ENCODE measurements at regions not wholly inside any gene's neighbourhood (a gene's known extent, or its start where the extent isn't known, plus 50 kb on each side); places are given as distances from the start of the nearest gene placed in this dataset.

DNA sequence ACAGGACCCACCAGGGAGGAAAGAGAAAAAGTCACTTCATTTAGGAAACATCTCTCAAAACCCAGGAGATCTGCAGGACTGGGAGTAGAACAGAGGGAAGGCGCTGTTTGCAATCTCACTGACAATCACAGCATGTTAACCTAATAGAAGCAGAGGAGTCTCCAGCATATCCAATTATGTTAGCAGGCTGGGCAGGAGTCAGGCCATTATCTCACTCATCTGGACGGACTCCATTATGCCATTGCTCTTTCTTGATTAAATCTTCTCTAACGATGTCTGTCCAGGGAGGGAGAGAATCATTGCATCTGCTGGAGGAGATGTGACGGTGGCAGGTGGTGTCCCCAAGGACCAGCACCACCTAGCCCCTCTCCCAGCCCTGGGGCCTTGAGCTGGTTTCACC, 203.8 kb upstream of the SFSWAP start:
- H3K36me3 ChIP-seq (ENCODE audit: insufficient read depth, low read length, poor library complexity, severe bottlenecking), result no peaks in the 10 kb centered on the region
- H3K27me3 ChIP-seq (replicated peaks; ENCODE audit: insufficient read depth, low read depth, low read length, poor library complexity), result no peaks in the 10 kb centered on the region
- BruUV-seq (replicated peaks), result no TSS peak
- ChIA-PET CTCF (no interaction called here), POLR2A (ENCODE audit: low non-redundant PET) (no interaction called here)
- H3K27ac ChIP-seq (ENCODE audit: low read depth, low read length, poor library complexity, severe bottlenecking), result no peak overlapping the region
- no peaks in the 10 kb centered on the region for H3K9me3 ChIP-seq (ENCODE audit: low read depth, low read length, poor library complexity, severe bottlenecking)
- H3K4me3 ChIP-seq (ENCODE audit: low read depth, low read length, poor library complexity, severe bottlenecking), result no peak overlapping the region
- no peak for TF ChIP-seq EZH2 (IDR thresholded peaks at IDR 0.05; ENCODE audit: borderline replicate concordance, low read depth, low read length, poor library complexity, severe bottlenecking)
- TF ChIP-seq, protein P1, sequence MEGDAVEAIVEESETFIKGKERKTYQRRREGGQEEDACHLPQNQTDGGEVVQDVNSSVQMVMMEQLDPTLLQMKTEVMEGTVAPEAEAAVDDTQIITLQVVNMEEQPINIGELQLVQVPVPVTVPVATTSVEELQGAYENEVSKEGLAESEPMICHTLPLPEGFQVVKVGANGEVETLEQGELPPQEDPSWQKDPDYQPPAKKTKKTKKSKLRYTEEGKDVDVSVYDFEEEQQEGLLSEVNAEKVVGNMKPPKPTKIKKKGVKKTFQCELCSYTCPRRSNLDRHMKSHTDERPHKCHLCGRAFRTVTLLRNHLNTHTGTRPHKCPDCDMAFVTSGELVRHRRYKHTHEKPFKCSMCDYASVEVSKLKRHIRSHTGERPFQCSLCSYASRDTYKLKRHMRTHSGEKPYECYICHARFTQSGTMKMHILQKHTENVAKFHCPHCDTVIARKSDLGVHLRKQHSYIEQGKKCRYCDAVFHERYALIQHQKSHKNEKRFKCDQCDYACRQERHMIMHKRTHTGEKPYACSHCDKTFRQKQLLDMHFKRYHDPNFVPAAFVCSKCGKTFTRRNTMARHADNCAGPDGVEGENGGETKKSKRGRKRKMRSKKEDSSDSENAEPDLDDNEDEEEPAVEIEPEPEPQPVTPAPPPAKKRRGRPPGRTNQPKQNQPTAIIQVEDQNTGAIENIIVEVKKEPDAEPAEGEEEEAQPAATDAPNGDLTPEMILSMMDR (conservative IDR thresholded peaks at IDR 0.05; ENCODE audit: low read depth, low read length), result no peak
- DNase-seq (ENCODE audit: low spot score), result no peak
- intact Hi-C loops (cut with micrococcal nuclease; ENCODE audit: unreplicated experiment), result no loop called here
- H3K4me1 ChIP-seq (ENCODE audit: insufficient read depth, low read length, poor library complexity, severe bottlenecking), result peaks cover 19% of the 10 kb centered on the region

DNA sequence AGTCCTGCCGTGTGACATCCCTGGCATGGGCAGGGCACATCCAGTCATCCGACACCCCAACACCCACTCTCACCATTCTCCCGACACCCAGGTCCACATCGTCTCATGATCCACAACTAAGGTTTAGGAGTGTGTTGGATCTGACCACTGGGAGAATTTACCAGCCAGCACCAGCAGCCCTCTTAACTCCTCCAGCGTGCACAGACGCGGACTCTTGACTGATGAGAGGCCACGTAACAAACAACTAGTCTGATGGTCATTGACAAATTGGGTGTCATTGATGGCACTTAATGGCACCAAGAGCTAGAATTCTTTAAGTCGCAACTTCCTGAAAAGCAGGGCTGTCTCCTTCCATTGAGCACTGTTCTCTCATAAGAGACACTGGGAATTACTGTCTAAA, 203.0 kb upstream of the SFSWAP start:
- no TSS peak for BruUV-seq (replicated peaks)
- POLR2A ChIA-PET (ENCODE audit: low non-redundant PET), result no interaction called here

DNA sequence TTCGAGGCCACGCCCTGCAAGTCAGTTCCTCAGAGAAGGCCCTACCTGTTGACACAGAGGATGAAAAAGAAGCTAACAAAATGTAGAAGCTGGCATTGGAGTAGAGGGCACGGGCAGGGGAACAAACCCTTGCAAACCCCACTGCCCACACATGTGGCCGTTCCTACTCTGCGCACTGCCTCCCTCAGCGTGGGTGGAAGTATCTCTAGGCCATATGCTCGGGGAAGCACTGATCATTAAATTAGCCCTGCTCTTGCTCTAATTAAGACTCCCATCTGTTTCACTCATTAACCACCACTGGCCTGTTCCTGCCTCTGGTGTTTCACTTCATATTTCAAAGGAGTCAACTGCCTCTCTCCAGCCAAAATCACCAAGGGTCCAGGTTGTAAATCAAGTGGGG, 201.2 kb upstream of the SFSWAP start:
- no peak overlapping the region for H3K4me3 ChIP-seq (ENCODE audit: low read depth, low read length, poor library complexity, severe bottlenecking)
- no peaks in the 10 kb centered on the region for H3K36me3 ChIP-seq (ENCODE audit: insufficient read depth, low read length, poor library complexity, severe bottlenecking)
- H3K4me1 ChIP-seq (ENCODE audit: insufficient read depth, low read length, poor library complexity, severe bottlenecking), result peaks cover 19% of the 10 kb centered on the region
- ChIA-PET POLR2A (ENCODE audit: low non-redundant PET) (no interaction called here), CTCF (no interaction called here)
- intact Hi-C loops (cut with micrococcal nuclease; ENCODE audit: unreplicated experiment), result no loop called here
- no peaks in the 10 kb centered on the region for H3K27me3 ChIP-seq (replicated peaks; ENCODE audit: insufficient read depth, low read depth, low read length, poor library complexity)
- no peak for DNase-seq (ENCODE audit: low spot score)
- TF ChIP-seq, protein P1 (conservative IDR thresholded peaks at IDR 0.05; ENCODE audit: low read depth, low read length), result no peak
- TF ChIP-seq EZH2 (IDR thresholded peaks at IDR 0.05; ENCODE audit: borderline replicate concordance, low read depth, low read length, poor library complexity, severe bottlenecking), result no peak
- no TSS peak for BruUV-seq (replicated peaks)
- no peaks in the 10 kb centered on the region for H3K9me3 ChIP-seq (ENCODE audit: low read depth, low read length, poor library complexity, severe bottlenecking)
- no peak overlapping the region for H3K27ac ChIP-seq (ENCODE audit: low read depth, low read length, poor library complexity, severe bottlenecking)

More for the DNA sequence above, 203.0 kb upstream of the SFSWAP start:
- Histone ChIP-seq H3K36me3 (ENCODE audit: insufficient read depth, low read length, poor library complexity, severe bottlenecking) (no peaks in the 10 kb centered on the region), H3K27me3 (replicated peaks; ENCODE audit: insufficient read depth, low read depth, low read length, poor library complexity) (no peaks in the 10 kb centered on the region), H3K4me1 (ENCODE audit: insufficient read depth, low read length, poor library complexity, severe bottlenecking) (peaks cover 19% of the 10 kb centered on the region), H3K4me3 (ENCODE audit: low read depth, low read length, poor library complexity, severe bottlenecking) (no peak overlapping the region), H3K27ac (ENCODE audit: low read depth, low read length, poor library complexity, severe bottlenecking) (no peak overlapping the region), H3K9me3 (ENCODE audit: low read depth, low read length, poor library complexity, severe bottlenecking) (no peaks in the 10 kb centered on the region)
- intact Hi-C loops (cut with micrococcal nuclease; ENCODE audit: unreplicated experiment), result no loop called here
- CTCF ChIA-PET, result no interaction called here
- DNase-seq (ENCODE audit: low spot score), result no peak
- TF ChIP-seq, protein P1 (conservative IDR thresholded peaks at IDR 0.05; ENCODE audit: low read depth, low read length), result no peak
- no peak for TF ChIP-seq EZH2 (IDR thresholded peaks at IDR 0.05; ENCODE audit: borderline replicate concordance, low read depth, low read length, poor library complexity, severe bottlenecking)
